Stimulated activated memory B cell treated with anti-CD40 and anti-IgM and Interleukin-4, amounts not matched to agents 10 μg/mL and 1 μg/mL and 100 μg/mL, for 72 hours (primary cell): ENCODE measurements at regions not wholly inside any gene's neighbourhood (a gene's known extent, or its start where the extent isn't known, plus 50 kb on each side); places are given as distances from the start of the nearest gene placed in this dataset.
A peak's percentile ranks its signal among the peaks of the same experiment; 100 is the strongest.

ENCODE experiments used
- ATAC-seq: fragments of 150-1000 bp; cut with Tn5 transposase; 2 replicates; pipeline ENCODE4 v1.10.0; 2021
- H3K27ac Mint-ChIP-seq: one replicate; pipeline ENCODE4 v1.8.0; 2022; ENCODE audit warnings: mild to moderate bottlenecking, mixed read lengths
- H3K27me3 Mint-ChIP-seq: one replicate; pipeline ENCODE4 v1.8.0; 2022; ENCODE audit warnings: mixed read lengths
- H3K36me3 Mint-ChIP-seq: one replicate; pipeline ENCODE4 v1.8.0; 2022; ENCODE audit warnings: mixed read lengths
- H3K4me1 Mint-ChIP-seq: one replicate; pipeline ENCODE4 v1.8.0; 2022; ENCODE audit warnings: mixed read lengths
- H3K4me3 Mint-ChIP-seq: one replicate; pipeline ENCODE4 v1.8.0; 2022; ENCODE audit warnings: mild to moderate bottlenecking, moderate library complexity, mixed read lengths
- H3K9me3 Mint-ChIP-seq: one replicate; pipeline ENCODE4 v1.8.0; 2022; ENCODE audit warnings: mixed read lengths

DNA sequence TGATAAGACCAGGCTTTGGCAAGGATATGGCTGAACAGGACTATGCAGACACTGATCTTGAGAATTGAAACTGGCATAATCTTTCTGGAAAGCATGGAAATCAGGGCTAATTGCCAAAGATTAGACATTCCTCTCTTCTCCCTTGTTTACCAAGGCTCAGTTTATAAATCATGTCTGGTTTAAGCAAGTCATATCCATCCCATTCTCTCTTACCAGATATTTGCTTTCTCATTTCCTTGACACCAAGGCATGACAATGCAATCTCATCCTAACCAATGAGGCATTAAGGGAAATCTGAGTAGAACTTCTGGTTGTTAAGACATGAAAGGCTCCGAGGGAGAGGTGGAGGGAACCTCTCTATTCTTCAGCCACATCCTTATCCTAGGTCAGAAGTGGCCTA is 110.3 kb upstream of the CEP85L start:
- H3K27me3 Mint-ChIP-seq: no peaks in the 10 kb centered on the region
- no peak overlapping the region for H3K4me3 Mint-ChIP-seq
- peaks cover 13% of the 10 kb centered on the region for H3K4me1 Mint-ChIP-seq
- ATAC-seq: no peak
- no peaks in the 10 kb centered on the region for H3K9me3 Mint-ChIP-seq
- no peak overlapping the region for H3K27ac Mint-ChIP-seq
- H3K36me3 Mint-ChIP-seq: no peaks in the 10 kb centered on the region

DNA sequence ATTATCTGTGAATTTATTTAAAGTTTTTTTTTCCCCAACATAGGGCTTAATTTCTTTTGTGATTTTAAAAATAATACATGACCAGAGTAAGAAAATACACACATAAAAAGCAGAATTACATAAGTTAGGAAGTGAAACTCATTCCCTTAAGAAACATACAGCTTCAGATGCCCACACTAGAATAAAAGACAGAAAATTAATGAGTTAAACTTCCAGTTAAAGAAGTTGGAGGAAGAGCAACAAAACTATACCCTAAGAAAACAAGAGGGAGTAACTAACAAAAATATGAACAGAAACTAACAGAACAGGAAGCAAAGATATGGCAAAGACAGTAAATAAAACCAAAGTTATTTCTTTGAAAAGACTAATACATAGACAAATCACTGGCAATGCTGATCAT is 107.6 kb upstream of the CEP85L start:
- Mint-ChIP-seq H3K4me1 (peaks cover 13% of the 10 kb centered on the region), H3K27me3 (no peaks in the 10 kb centered on the region), H3K27ac (no peak overlapping the region), H3K4me3 (no peak overlapping the region), H3K36me3 (no peaks in the 10 kb centered on the region), H3K9me3 (no peaks in the 10 kb centered on the region)
- ATAC-seq: no peak

DNA sequence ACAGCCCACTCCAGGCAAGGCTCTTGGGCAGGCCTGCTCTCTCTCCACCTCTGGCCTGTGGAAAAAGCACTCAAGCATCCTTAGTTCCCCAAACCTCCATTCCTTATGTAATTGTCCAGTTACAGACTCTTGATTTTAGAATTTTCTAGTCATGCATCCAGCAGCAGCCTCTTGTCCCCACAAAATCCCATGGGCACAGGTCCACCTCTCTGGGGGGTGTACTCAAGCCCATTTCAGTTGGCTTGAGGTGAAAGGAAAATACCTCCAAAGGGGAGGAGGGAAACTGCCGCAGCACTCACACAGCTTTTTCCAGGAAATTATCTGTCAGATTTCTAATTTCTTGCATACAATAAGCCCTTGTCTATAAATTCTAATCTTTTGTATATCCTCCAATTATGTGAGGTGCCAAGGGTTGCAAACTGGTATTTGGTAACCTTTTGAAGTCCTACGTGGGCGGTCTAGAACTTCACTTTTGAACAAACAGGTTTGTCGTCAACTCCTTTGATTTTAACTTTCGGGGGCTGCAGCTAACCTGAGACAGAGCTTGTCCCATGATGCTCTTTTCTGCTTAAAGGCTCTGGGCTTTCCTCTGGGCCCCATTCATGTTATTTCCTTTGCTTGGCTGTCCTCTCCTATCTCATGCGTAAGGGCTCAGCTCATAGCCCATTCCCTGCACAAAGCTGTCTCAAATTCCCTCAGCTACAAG is 104.7 kb upstream of the CEP85L start:
- Mint-ChIP-seq H3K27me3 (no peaks in the 10 kb centered on the region), H3K9me3 (peaks cover 3% of the 10 kb centered on the region), H3K36me3 (no peaks in the 10 kb centered on the region), H3K4me3 (no peak overlapping the region), H3K27ac (no peak overlapping the region), H3K4me1 (peaks cover 13% of the 10 kb centered on the region)
- ATAC-seq: no peak

DNA sequence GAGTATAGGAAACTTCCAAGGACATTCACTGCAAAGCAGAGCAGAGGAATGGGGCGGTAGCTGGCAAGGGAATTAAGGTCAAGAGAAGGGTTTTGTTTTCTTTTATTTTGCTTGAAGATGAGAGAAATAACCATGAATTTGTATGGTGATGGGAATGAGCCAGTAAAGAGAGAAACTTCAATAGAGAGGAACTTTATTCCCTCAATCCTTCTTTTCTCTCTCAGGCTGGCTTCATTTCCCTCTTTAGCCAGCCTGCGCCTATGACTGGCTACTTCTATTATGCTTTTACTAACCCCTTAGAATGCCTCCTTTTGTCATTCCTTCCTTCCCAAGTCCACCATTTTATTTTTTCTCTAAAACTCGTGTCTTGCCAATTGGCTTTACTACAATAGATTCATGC is 101.4 kb upstream of the CEP85L start:
- Mint-ChIP-seq H3K36me3 (no peaks in the 10 kb centered on the region), H3K27ac (no peak overlapping the region), H3K4me3 (no peak overlapping the region), H3K4me1 (peaks cover 13% of the 10 kb centered on the region), H3K27me3 (no peaks in the 10 kb centered on the region), H3K9me3 (peaks cover 3% of the 10 kb centered on the region)
- ATAC-seq: no peak

DNA sequence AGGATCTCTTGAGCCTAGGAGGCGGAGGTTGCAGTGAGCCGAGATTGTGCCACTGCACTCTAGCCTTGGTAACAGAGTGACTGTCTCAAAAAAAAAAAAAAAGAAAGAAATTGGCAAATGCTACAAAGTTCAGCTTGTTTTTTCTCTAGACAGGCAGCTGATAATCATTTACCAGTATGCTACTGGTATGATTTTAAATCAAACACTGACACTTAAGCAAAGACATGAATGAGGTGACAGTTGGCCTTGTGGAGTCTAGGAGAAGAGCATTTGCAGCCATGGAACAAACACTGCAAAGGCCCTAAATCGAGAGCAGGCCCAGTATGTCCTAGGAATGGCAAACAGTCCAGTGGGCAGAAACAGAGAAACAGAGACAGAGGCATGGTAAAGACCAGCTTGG is 99.7 kb upstream of the CEP85L start:
- peaks cover 3% of the 10 kb centered on the region for H3K9me3 Mint-ChIP-seq
- H3K27me3 Mint-ChIP-seq: no peaks in the 10 kb centered on the region
- no peaks in the 10 kb centered on the region for H3K36me3 Mint-ChIP-seq
- no peak overlapping the region for H3K4me3 Mint-ChIP-seq
- H3K4me1 Mint-ChIP-seq: peaks cover 23% of the 10 kb centered on the region
- no peak for ATAC-seq
- H3K27ac Mint-ChIP-seq: no peak overlapping the region

DNA sequence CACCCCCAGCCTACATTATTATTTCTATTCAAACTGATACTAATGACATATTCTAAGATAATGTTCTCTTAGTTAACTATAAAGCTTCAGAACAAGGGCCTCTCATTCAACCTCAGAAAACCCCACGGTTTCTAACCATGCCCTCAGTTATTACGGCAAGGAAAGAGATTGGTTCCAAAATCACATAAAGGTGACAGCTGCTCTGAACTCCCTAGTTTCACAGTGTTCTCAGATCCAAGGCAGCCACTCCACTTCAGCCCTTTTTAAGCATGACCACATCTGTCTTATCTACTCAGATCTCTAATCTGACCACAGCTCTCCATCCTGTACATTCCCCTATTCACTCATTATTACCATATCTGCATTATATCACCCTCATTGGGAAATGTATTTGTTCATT is 98.8 kb upstream of the CEP85L start:
- no peak for ATAC-seq
- Mint-ChIP-seq H3K4me3 (no peak overlapping the region), H3K27ac (no peak overlapping the region), H3K4me1 (peaks cover 32% of the 10 kb centered on the region), H3K36me3 (no peaks in the 10 kb centered on the region), H3K9me3 (peaks cover 3% of the 10 kb centered on the region), H3K27me3 (no peaks in the 10 kb centered on the region)

DNA sequence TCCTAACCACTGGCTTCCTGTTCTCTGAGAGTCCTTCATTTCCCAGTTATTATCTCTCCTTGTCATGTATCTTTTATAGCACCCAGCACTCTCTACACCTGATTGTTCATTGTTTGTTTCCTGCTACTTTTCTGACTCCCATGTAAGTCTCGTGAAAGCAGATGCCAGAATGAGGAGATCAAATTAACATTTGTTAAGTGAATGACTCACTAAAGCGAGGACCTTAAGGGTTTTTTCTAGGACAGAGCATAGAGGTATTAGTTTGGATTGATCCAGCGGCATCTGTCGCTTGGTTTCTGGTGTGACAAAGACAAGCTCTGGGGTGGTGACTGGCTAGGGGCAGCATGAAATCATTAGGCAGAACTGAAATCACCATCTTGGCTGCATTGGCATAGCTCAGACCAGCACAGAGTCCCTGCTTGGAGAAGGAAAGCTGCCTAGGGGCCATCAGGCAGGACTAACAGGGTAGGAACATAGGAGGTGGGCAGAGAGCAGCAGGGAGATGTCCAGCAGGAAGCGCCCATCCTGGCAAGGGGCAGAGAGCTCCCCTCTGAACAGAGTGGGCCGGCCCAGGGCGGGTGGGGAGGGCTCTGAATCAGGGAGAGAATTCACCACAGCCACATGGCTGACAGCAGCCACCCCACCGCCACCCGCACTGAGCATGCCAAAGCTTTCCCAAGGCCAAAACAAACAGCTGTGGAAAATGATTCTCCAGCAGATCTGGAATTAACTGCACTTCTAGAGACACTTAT is 97.1 kb upstream of the CEP85L start:
- Mint-ChIP-seq H3K36me3 (no peaks in the 10 kb centered on the region), H3K4me3 (no peak overlapping the region), H3K9me3 (peaks cover 3% of the 10 kb centered on the region), H3K27ac (peak overlapping the region; percentile 15), H3K4me1 (peaks cover 42% of the 10 kb centered on the region), H3K27me3 (peaks cover 8% of the 10 kb centered on the region)
- ATAC-seq: no peak

DNA sequence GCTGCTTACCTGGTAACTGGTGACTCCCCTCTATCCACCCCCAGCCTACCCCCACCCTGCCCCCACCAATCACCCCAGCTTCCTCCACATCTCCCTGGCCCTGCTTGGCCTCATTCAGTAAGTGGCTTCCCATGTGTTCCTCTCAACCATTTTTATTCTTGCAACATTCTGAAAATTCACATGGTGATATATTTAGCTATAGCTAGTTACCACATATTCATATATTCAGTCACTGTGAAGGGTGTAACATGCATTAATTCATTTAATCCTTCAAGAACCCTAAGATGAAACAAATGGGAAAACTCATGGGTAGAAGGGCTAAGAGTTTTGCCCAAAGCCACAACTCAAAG is 95.4 kb upstream of the CEP85L start:
- H3K4me1 Mint-ChIP-seq: peaks cover 42% of the 10 kb centered on the region

DNA sequence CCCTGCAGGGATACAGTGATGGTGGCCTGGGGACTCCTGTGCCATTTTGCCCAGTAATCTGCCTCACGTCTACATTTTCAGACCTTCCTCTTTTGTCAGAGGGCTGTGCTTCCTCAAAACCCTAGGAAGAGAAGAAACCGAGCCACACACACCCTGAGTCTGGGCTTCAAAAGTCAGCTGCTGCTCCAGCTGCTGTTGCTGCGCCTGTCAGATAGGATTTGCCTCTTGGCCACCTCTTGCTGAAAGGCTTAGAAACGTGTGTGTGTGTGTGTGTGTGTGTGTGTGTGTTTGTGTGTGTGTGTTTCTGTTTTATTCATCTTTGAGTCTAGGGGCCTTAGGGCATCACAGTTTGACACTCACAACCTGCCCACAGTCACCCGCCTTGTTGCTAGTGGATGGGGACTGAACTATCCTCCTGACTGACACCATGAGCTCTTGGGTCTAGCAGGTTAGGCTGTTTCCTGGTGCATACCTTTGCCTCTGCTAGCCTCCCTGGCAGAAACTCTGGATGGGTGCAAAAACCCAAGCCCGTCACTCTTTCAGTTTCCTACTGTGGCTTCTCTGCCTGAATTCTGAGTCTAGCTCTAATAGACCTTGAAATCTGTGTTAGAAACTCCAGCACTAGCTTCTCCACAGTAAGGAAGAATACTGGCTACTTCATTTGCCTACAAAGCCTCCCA is 94.9 kb upstream of the CEP85L start:
- no peak overlapping the region for H3K4me3 Mint-ChIP-seq
- peak; percentile 48 for ATAC-seq
- peaks cover 8% of the 10 kb centered on the region for H3K27me3 Mint-ChIP-seq
- peak overlapping the region; percentile 31 for H3K27ac Mint-ChIP-seq
- H3K4me1 Mint-ChIP-seq: peaks cover 42% of the 10 kb centered on the region
- H3K36me3 Mint-ChIP-seq: no peaks in the 10 kb centered on the region
- H3K9me3 Mint-ChIP-seq: peaks cover 2% of the 10 kb centered on the region

More for the DNA sequence above, 95.4 kb upstream of the CEP85L start:
- H3K27ac Mint-ChIP-seq: no peak overlapping the region
- ATAC-seq: no peak
- H3K27me3 Mint-ChIP-seq: peaks cover 8% of the 10 kb centered on the region
- H3K36me3 Mint-ChIP-seq: no peaks in the 10 kb centered on the region
- no peak overlapping the region for H3K4me3 Mint-ChIP-seq
- peaks cover 3% of the 10 kb centered on the region for H3K9me3 Mint-ChIP-seq

DNA sequence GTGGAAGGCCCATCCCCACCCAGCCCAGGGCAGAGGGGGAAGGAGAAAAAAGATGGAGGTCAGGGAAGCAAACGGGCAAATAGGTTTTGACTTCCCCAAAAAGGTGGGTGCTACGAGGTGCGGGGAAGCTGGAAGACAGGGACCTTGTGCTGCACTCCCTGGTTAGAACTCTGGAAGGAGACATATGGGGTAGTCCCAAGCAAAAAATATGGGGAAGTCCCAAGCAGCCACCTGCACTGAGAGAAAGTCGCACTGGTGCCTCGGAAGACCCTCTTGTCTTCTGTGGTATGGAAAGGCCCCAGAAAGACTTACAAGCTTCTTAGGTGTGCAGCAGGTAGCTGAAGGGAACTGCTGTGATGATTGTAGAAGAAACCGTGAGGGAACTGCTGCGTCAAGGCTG is 93.8 kb upstream of the CEP85L start:
- Mint-ChIP-seq H3K9me3 (no peaks in the 10 kb centered on the region), H3K4me1 (peaks cover 42% of the 10 kb centered on the region), H3K27ac (peak overlapping the region; percentile 31), H3K27me3 (peaks cover 8% of the 10 kb centered on the region), H3K4me3 (peak overlapping the region; percentile 12), H3K36me3 (no peaks in the 10 kb centered on the region)
- ATAC-seq: no peak

DNA sequence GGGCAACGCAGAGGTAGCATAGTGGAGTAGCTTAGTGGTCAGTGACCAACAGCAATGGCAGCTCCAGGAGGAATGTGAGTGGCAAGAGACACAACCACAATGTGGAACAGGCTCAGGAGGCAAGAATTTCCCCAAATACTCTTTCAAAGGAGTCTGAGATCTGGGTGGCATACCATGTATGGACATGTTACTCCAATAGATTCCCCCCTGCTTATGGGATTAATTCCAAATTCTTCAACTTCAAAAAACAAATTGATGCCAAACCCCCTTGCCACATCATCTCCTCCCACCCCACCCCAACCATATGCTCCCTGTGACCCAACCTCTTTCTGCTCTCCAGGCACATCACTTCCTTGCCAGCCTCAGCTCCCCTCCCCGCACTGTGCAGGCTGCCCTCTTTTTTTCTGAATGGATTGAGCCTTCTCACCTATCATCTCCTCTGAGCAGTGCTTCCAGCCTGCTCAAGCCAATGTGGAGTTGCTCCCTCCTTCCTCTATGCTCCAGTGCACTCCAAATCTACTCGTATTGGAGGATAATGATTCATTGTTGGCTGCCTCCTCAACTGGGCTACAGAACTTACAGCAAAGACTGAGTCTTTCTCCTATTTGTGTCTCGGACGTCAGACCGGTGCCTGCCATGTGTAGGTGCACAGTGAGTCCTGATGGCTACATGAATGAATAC is 93.0 kb upstream of the CEP85L start:
- ATAC-seq: no peak
- H3K4me3 Mint-ChIP-seq: no peak overlapping the region
- H3K4me1 Mint-ChIP-seq: peaks cover 42% of the 10 kb centered on the region
- no peaks in the 10 kb centered on the region for H3K9me3 Mint-ChIP-seq
- H3K27ac Mint-ChIP-seq: peak overlapping the region; percentile 31
- no peaks in the 10 kb centered on the region for H3K36me3 Mint-ChIP-seq
- H3K27me3 Mint-ChIP-seq: peaks cover 8% of the 10 kb centered on the region

DNA sequence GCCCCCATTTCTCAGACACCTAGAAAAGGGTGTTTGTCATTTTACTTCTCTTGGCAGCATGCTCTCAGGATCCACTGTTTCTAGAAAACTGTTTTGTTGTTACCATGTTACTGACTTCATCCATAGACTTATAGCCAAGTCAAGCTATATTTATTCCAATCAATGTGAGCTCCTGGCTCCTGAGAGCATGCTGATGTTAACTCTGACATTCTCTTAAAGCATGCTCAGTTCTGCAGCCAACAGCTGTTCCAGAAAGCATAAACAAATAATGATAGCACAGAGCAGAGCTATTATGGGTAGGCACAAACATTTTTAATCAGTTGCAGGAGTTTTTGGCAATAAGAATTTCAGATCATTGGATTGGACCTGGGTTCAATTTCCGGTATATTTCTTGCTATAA is 92.4 kb upstream of the CEP85L start:
- H3K4me3 Mint-ChIP-seq: no peak overlapping the region
- peaks cover 8% of the 10 kb centered on the region for H3K27me3 Mint-ChIP-seq
- no peak overlapping the region for H3K27ac Mint-ChIP-seq
- H3K9me3 Mint-ChIP-seq: no peaks in the 10 kb centered on the region
- no peak for ATAC-seq
- no peaks in the 10 kb centered on the region for H3K36me3 Mint-ChIP-seq
- peaks cover 42% of the 10 kb centered on the region for H3K4me1 Mint-ChIP-seq

DNA sequence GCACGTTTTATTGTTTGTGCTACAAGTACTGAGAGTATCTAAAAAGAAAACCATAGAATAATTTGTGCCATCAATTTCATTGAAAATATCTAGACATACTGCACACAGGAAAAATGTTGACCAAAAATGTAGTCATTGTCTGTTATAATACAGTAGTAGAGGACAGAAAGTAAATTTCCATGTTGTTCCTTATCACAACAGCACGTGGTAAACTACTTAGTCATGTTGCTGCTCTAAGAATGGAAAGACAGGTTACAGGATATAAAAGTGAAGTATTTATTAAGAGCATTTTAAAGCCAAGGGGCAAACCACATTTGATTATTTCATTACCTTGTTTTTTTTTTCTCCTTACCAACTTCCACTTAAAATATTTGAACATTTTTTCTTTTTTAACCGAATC is 89.0 kb upstream of the CEP85L start:
- Mint-ChIP-seq H3K9me3 (no peaks in the 10 kb centered on the region), H3K4me1 (peaks cover 15% of the 10 kb centered on the region), H3K27ac (no peak overlapping the region), H3K36me3 (no peaks in the 10 kb centered on the region), H3K27me3 (peaks cover 8% of the 10 kb centered on the region), H3K4me3 (no peak overlapping the region)
- ATAC-seq: no peak

DNA sequence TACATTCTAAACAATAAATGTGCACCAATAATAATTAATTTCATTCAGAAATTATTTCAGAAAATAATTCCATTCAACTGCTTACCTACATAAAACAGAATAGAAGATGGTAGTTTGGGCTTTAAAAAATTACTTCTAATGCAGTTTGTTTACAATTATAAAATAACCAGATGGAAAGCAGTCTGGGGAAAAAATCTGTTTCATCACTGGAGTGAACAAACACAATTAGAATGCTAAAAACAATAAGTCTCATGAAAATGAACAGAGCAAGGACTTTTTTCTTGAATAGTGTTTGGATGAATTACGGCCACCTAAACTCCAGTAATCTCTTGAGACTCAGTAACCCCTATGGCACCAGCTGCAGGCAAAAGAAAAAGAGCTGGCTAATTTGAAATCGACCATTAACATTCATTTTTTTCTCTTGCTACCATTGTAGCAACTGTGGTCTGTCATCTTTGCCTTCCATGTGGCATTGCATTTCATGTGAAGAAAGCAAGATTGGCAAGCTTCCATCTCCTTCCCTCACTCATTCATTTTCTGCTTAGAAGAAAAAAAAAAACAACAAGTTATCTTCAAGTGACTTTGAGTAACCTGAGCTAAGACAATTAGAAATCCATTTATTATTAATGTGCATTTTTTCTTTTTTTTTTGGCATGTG is 88.4 kb upstream of the CEP85L start:
- Mint-ChIP-seq H3K4me3 (no peak overlapping the region), H3K36me3 (no peaks in the 10 kb centered on the region), H3K27me3 (peaks cover 6% of the 10 kb centered on the region), H3K4me1 (peaks cover 15% of the 10 kb centered on the region), H3K9me3 (no peaks in the 10 kb centered on the region), H3K27ac (no peak overlapping the region)
- ATAC-seq: no peak

DNA sequence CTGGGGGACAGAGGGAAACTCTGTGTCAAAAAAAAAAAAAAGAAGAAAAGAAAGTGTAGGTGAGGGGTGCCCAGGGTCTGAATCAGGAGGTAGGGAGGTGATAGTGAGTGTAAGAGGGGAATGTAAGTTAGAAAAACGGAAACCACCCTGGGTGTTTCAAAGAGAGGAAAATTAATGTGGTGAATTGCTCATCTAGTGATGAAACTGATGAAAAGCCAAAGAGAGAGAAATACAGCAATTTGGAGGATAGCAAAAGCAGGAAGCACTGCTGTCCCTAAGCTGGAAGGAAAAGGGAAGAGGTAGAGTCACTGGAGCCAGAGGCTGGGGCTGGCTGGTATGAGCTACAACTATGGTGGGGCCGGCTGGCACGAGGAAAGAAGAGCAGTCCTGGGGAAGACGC is 85.0 kb upstream of the CEP85L start:
- no peaks in the 10 kb centered on the region for H3K9me3 Mint-ChIP-seq
- no peaks in the 10 kb centered on the region for H3K27me3 Mint-ChIP-seq
- H3K27ac Mint-ChIP-seq: peak overlapping the region; percentile 26
- no peaks in the 10 kb centered on the region for H3K36me3 Mint-ChIP-seq
- no peak for ATAC-seq
- H3K4me3 Mint-ChIP-seq: no peak overlapping the region
- H3K4me1 Mint-ChIP-seq: peaks cover 9% of the 10 kb centered on the region
